GM19238 (cell line): ENCODE measurements at regions not wholly inside any gene's neighbourhood (a gene's known extent, or its start where the extent isn't known, plus 50 kb on each side); places are given as distances from the start of the nearest gene placed in this dataset.
"Not testable (repeated sequence)": the region's sequence is repeated elsewhere in the genome, so short reads cannot be mapped to it uniquely, and the experiment has no call there.

Experiments used
- DNase-seq: peaks from one replicate; pipeline ENCODE4 v3.0.0; 2011; ENCODE audit warnings: low spot score; ENCODE audit not compliant: insufficient read length

DNA sequence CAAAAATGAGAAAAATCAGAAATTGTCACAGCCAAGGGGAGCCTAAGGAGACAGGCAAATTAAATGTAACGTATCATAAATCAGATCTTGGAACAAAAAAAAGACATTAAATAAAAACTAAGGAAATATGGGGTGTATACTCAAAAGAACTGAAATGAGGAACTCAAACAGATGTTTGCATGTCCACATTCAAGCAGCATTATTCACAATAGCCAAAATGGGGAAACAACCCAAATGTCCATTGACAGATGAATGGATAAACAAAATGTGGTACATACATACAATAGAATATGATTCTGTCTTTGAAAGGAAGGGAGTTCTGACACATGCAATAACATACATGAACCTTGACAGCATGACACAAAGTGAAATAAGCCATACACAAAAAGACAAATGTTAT, 155.8 kb upstream of the KLF7 start:
- no peak for DNase-seq

GRCh38 chr2:207324001-207324400, 158.3 kb upstream of the KLF7 start:
- DNase-seq, result no peak

GRCh38 chr2:207327513-207327912, 161.8 kb upstream of the KLF7 start:
- no peak for DNase-seq

DNA sequence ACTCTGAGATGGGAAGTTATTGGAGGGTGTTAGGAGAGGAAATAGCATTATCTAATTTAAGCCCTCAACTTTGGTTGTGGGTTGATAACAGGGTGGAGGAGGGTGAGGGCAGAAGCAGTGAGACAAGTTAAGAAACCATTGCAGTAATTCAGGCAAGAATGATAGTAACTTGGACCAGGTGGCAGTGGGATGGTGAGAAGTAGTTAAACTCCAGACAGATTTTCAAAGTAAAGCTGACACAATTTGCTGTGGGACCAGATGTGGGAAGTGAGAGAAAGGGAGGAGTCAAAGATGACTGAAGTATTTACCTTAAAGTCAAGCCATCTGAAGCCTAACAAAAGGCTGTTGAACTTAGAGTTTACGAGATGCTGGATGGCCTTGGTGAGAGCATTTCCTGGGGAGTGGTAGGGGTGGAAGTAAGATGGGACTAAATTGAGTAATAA, 163.2 kb upstream of the KLF7 start:
- no peak for DNase-seq

- DNase-seq, result no peak
These were observed 165.2 kb upstream of the KLF7 start for GRCh38 chr2:207330912-207331311.

DNA sequence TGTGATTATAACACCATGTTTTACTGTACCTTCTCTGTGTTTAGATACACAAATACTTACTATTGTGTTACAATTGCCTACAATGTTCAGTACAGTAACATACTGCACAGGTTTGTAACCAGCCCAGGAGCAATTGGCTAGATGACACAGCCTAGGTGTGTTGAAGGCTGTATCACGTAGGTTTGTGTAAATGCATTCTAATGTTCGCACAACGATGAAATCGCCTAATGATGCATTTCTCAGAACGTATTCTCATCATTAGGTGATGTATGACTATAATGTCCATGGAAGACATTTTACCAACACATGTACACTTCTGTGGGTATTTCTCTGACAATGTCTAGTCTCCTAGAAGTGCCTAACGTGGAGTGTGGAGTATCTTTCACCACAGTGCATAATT, 165.9 kb upstream of the KLF7 start:
- DNase-seq, result no peak

- no peak for DNase-seq
These were observed 166.9 kb upstream of the KLF7 start for GRCh38 chr2:207332480-207333212.

GRCh38 chr2:207333599-207334300, 168.0 kb upstream of the KLF7 start:
- no peak for DNase-seq

DNA sequence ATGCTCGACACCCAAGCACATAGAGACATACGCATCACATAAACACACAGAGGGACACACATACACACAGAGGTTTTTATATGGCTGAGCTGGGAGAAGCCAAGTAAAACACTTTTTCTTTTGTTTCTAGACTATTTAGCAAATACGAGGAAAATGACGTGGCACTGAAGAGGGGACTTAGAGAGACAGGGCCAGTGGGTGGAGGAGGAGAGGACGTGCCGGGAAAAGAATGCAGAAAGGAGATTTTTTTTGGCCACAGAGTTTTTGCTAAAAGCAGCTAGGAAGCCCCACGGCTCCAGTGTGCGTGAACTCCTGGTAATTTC, 168.5 kb upstream of the KLF7 start:
- no peak for DNase-seq

- no peak for DNase-seq
These were observed 169.1 kb upstream of the KLF7 start for GRCh38 chr2:207334624-207335371.

- no peak for DNase-seq
These were observed 171.8 kb upstream of the KLF7 start for GRCh38 chr2:207337234-207338219.

DNA sequence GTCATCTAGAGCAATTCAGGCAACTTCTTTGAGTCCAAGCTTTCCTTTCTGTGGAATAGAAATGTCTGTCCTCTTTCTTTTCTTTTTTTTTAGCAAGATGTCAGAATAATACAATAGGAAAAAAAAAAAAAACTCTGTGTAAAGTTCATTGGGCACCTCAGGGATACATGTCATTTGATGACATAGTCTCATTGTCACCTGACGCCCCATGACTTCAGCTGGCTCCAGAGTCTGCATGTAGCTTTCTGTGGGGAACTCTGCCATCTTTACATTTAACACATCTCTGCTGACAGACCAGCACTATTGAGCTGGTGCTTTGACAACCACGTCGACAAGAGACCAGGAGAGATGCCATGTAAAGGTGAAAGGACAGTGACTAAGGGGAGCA, 172.5 kb upstream of the KLF7 start:
- DNase-seq, result no peak

GRCh38 chr2:207338610-207339009, 172.9 kb upstream of the KLF7 start:
- DNase-seq, result no peak

DNA sequence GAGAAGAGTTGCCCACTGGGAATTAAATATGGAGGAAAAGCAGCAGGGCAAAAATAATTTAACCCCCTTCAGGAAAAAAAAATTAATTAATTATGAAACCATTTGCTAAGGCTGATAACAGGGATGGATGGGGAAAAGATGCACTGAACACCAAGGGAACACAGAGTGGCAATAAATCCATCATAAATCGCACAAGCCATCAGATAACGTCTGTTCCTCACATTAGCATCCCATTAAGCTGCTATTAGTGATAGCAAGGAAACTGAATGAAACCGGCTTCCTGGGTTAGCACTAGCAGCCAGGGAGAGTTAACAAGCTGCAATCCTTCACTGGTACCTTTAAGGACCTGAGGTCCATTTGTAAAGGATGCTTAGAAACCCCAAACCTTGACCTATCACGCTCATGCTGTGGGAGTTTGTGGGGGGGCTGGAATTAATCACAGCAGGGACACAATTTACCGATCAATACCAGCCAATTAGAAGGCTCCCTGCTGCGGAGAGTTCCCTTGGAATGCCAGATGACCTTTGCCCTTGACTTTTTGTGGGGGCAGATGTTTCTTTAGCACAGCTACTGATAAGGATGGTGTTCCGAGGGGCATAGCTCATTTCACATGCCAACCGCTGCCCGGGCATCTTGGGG, 175.5 kb upstream of the KLF7 start:
- no peak for DNase-seq

DNA sequence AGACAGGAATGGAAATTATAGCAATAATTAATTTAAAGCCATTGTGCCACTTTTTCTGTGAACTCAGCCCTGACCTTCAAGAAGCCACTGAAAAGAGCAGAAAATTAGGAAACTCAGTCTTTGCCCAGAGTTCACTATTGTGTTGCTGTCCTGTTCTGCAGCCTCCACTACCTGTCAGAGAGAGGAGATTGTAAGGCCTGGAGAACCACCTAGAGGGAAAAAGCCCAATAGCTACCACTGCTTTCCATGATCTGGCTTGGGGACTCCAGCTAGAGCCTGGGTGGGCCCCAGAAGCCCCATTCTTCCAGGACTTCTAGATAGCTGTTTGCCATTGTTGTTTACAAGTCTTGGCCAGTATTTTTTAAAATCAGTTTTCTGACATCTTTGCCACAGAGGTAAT, 176.1 kb upstream of the KLF7 start:
- no peak for DNase-seq

GRCh38 chr2:207344596-207345394, 179.0 kb upstream of the KLF7 start:
- not testable (repeated sequence) for DNase-seq

- no peak for DNase-seq
These were observed 178.6 kb upstream of the CREB1 start for GRCh38 chr2:207351171-207351570.

- DNase-seq, result no peak
These were observed 176.6 kb upstream of the CREB1 start for GRCh38 chr2:207352978-207353671.

GRCh38 chr2:207353836-207354235, 175.9 kb upstream of the CREB1 start:
- no peak for DNase-seq
